NCI-H1105 (cell line): ENCODE measurements at regions not wholly inside any gene's neighbourhood (a gene's known extent, or its start where the extent isn't known, plus 50 kb on each side); places are given as distances from the start of the nearest gene placed in this dataset.

Experiments
- DNase-seq: peaks from one replicate; lab custom pipeline; 2025; lab: John Stamatoyannopoulos, UW

DNA sequence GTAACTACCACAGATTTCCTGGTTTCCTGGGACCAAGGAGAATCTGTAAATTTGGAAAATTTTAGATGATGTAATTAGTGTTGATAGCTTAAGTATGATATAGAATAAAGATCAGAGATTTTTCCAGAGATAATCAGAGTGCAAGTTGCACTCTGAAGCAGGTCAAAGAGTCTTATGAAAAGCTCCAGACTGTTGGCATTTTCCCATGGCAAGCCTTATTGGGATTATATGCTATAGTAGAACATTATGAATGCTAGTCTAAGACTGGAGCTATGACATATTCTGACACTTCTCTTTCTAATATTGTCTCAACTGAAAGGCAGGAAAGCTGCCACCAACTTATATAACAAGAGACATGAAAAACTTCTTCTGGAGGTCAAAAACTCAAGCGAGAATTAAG is 1638.3 kb upstream of the LRRTM1 start:
- DNase-seq = no peak

DNA sequence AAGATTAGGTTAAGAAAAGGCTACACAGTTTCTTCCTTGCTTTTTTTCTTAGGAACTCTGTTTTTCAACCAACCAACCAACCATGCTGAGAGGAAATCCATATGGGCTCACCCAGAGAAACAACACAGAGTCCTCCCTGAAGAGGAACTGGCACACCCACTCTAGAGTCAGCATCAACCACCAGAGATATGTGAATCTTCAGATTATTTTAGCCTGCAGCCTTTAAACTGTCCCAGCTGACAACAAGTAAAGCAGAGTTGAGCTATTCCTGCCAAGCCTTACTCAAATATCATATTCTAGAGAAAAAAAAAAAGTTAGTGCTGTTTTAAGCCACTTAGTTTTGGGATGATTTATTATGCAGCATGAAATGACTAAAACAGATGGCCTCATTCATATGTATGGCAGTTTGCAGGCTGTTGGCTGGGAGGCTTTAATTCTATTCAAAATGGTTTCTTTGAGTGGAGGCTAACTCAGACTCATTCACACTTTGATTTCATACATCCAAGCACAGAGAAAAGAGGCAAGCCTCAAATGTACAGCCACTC is 1637.7 kb upstream of the LRRTM1 start:
- DNase-seq = no peak

DNA sequence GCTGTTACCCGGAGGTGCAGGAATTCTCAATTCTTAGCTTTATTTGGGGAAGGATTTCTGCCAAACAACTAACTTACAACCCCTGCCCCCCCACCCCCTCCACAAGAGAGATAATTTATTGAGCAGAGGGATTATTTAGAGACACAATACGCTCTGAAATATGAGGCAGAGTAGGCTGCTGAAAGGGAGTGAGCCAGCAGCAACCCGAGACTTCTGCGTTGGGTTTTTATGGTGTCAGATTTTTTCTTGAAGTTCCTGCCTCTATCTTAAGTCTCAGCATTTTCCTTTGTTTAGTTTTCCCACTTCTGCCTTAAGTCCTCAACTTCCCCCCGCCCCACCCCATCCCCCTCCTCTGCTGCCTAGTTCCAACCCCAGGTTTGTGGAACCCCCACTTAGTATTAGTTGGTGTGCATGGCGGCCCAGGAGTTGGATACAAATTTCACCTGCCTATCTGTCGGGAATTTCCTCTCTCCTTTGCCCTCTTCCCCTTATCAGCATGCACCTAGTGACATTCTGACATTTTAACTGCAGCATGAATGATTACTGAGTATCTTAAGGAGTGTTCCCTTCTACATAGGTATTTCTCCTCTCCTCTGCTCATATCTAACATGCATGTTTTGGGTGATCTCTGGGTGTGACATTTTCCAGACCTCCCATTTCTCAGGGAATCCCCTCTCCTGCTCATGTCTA is 1635.9 kb upstream of the LRRTM1 start:
- DNase-seq = no peak

DNA sequence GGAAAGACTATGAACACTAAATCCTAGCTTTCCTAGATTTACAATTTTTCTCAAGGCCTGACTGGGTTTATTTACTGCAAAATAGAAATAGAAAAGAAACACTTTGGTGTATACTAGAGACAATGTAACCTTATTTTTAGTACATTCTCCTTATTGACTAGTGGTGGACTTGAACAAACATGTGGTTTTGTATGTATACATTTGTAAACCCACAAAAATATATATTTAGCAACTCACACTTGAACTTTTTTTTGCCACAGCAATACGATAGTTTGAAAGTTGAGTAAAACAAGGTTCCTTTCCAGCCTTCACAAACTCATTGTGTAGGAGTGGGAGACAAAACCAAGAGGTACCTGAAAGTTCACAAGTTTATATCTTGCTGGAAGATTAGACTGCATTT is 1633.4 kb upstream of the LRRTM1 start:
- no peak for DNase-seq

DNA sequence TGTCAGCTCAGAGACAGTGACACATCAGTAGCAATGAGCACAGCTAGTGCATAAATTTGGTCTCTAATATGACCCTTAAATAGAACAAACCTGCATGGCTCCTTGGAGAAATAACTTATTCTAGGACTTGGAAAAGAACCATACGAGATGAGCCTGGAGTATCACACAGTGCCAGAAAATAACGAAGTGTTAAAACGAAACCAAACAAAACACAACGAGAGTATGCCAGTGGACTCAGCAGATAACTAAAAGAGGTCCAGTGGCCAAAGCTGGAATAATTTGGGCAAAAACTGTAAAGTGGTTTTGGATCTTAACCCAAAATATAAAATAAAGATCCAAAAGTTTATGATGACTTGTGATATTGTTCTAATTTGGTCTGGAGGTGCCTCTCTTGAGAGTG is 1599.0 kb upstream of the LRRTM1 start:
- no peak for DNase-seq

DNA sequence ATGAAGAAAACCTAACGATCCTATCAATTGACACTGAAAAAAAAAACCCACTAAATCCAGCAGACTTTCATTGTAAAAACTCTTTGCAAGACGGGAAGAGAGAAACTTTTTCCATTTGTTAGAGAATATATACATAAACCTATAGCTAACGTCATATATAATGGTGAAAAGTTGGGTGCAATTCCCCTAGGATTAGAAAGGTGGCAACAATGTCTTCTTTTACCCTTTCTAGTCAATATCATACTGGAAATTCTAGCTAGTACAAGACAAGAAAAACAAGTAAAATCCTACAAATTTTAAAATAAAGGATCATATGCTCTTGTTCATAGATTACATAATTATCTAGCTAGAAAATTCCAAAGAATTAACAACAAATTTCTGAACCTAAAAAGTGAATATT is 1596.5 kb upstream of the LRRTM1 start:
- no peak for DNase-seq

DNA sequence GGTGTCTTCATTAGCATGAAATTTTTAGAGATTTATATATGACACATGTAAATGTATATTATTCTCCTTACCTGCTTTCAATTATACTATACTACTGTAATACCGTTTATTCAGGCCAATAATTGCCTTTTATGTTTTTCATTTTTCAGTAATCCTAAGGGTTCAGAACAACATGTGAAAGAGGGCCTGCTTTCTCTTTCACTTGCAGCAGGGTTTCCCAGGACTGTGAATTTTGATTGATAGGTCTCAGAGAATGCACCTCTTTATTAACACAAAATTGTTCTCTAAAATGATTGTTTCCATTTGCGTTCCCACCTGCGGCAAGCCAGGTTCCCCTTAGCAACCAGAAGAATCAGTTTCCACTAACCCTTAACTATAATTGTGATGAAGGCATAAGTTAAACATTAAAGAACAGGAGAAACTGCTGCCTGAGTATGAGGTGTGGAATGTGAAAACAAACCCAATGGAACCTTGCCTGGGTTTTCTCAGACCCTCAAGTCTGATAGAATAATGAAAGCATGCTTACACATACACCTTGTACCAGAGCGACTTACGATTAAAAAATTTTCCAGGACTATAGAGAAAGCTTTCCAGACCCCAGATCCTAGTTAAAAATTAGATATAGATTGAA is 1591.2 kb upstream of the LRRTM1 start:
- DNase-seq = no peak

DNA sequence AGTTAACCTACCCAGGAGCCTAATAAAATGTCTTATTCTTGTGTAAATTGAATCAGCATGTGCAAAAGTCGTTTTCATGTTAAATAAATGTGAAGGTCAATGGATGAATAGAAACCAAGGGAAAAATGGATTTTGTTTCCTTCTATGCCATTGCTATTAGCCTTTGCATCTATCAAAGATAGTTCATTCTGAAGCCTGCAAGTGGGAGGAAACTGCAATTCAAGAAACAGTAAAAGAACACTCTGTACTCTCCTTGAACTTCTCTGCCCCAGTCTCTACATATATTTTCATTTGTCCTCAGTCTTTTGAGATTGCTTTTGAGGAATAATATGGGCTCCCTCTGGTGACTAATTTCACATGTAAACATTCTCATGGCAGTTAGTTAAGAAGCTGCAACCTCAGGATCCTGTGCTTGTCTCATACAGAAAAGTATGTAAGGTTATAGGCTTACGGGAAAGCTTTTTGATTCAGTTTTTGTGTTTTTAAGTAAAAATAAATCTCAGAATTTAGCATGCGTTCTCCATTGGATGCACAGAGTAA is 1590.0 kb upstream of the LRRTM1 start:
- DNase-seq = no peak

DNA sequence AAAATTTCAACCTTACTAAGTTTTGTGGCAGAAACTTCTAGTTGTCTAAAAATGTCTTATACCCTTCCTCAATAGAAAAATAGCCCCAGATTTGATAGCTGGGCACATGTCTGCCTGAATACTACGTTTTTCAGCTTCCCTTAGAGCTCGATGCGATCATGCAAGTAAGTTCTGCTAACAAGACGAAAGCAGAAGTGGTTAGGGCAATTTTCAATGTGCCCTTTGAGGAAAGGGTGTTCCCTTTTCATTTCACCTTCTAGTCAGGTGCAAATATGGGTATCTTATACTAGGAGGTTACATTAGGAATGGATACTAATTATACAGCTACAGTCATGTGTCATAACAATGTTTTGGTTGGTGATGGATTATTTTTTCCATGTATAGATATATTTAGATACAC is 1572.1 kb upstream of the LRRTM1 start:
- DNase-seq = no peak

DNA sequence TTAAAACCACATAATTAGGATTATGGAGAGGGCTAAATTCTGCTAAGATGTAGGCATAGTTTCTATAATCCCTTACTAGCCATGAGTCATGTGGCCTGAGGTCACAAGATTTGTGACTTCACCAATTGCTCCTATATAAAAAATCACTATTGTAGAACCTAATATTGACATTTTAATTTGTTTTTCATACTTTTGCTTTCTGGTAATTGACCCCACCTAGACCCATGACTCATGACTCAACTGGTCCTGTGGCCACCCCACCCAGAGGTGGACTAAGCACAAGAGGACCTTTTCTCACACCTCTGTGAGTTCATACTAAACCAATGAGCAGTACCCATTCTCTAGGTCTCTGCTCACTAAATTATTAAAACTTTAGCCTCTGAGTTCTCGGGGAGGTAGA is 1567.5 kb upstream of the LRRTM1 start:
- no peak for DNase-seq

DNA sequence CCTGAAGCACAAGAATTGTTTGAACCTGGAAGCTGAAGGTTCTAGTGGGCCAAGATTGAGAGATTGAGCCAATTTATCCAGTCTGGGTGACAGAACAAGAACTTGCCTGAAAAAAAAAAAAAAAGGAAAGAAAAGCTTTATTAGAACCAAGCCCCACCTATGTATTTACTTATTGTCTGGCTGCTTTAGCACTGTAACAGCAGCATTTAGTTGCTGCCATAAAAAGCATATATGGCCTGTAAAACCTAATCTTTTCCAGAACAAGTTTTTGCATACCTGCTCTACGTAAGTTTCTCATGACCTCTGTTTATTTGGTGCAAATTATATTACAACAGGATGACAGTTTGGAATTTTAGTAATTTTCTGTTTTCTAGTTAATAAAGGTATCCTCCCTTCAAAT is 1565.6 kb upstream of the LRRTM1 start:
- no peak for DNase-seq

DNA sequence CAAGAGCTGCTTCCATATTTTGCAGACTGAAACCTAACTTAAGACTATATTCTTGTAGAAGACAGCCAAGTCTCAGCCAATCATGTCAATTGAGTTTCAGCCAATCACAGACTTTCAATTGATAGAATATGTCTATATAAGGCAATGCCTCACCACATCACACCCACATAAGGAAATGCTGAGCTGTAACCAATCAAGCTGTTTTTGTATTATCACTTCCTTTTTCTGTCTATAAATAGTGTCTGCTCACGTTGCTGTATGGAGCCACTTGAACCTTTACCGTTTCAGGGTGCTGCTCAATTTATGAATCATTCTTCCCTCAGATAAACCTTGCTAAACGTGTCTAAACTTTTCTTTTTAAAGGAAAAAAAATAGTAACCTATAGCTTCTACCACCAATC is 1554.4 kb upstream of the LRRTM1 start:
- DNase-seq = no peak

DNA sequence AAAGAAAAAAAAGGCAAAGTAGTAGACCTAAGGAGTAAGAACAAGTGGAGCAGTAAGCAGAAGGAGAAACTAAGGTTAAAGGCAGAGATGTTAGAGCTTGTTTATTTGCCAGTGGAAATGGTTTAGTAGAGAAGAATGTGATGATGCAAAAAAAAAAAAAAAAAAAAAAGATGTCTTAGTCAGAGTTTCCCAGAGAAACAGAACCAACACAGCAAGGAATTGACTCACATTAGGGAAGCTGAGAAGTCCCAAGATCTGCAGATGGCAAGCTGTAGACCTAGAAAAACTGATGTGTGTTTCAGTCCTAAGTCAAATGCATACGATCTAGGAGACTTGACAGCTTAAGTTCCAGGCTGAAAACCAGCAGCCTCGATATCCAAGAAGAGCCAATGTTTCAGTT is 1548.8 kb upstream of the LRRTM1 start:
- DNase-seq = no peak

DNA sequence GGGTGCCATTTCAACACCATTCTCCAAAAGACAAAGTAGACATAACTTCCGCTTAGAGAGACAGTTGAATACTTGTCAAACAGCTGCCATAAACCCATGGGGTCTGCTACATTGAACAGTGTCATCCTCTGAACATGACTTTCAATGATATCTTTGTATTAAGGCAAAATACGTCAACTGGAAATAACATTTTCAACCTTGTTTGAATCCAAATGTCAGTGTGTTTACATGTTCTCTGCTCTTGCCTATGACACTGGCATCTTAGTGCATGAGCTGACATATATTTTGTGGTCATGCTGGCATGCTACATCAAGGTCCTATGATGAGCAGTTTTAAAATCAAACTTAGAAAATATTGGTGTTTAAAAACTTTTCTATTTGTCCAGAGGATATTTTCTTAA is 1548.1 kb upstream of the LRRTM1 start:
- no peak for DNase-seq

DNA sequence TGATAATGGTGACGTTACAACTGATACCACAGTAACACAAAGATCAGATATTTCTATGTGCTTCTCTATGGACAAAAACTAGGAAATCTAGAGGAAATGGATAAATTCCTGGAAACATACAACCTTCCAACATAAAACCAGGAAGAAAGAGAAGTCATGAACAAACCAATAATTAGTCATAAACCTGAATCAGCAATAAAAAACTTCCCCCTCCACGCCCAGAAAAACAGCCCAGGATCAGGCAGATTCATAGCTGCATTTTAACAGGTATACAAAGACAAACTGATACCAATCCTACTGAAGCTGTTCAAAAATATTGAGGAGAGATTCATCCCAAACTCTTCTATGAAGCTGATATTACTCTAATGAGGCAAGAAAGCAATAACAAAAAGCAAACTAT is 1535.2 kb upstream of the LRRTM1 start:
- DNase-seq = no peak

DNA sequence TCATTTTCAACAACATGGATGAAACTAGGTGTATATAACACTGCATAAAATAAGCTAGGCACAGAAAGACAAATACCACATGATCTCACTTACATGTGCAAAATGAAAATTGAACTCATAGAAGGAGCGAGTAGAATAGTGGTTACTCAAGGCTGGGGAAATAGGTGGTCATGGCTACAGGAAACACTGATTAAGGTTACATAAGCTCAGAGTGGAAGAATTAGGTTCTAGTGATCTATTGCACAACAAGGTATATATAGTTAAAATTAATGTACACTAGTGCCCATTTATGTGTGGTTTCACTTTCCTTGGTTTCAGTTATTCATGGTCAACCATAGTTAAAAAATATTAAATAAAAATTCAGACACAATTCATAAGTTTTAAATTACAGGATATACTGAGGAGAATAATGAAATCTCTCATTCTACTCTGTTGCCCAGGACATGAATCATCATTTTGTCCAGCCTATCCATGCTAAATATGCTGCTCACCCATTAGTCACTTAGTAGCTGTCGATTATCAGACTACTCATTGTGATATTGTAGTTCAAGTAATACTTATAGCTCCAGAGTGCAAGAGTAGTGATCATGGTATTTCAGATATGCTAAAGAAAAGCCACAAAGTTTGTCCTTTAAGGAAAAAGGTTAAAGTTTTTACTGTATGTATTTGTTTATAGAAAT is 1530.9 kb upstream of the LRRTM1 start:
- DNase-seq = no peak

DNA sequence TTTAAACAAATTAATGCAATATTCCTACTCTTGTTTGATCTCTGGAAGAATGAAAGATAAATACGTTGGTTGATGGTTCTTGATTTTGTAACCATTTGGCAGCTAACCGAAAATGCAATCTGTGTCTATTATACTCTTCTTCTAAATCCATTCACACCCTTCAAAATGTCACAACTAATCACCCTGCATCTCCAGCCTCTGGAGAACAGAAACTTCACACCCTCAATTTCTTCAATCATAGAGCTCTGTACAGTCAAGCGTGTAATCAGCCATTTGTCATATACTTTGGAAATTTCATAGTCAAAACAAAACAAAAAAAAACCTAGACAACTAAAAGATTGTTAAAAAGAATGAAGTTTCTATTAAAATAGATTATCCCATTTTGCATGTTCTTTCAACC is 1482.3 kb upstream of the LRRTM1 start:
- no peak for DNase-seq

DNA sequence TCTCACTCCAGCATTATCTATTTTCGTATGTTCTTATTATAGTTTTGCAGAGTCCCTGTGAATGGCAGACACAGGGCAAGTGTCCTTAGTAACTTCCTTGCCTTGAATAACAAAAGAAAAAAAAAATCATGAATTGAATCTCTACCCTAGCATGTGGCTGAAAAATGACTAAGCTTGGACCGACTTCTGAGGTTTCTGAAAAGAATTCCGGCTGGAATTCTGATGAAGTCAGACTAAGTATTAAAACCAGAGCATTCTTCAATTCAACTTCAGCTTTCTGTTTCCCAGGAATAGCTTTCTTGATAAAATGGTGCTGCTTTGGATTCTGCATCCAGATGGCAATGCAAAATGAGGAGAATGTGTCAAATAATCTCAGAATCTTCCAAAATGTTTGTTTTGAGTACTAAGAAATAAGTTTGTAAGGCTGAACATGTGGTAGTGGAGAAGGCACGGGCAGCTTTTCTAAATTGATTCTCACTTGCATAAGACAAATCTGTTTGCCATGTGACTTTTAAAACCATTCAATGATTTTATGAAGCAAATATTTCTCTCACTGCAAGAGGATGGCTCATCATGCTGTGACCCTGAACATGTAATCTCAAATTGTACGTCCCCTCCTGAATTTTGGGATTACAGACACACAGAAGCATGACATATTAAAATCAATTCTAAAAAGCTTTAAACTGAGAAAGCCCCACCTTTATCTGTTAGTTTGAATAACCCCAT is 1462.8 kb upstream of the LRRTM1 start:
- DNase-seq = no peak

DNA sequence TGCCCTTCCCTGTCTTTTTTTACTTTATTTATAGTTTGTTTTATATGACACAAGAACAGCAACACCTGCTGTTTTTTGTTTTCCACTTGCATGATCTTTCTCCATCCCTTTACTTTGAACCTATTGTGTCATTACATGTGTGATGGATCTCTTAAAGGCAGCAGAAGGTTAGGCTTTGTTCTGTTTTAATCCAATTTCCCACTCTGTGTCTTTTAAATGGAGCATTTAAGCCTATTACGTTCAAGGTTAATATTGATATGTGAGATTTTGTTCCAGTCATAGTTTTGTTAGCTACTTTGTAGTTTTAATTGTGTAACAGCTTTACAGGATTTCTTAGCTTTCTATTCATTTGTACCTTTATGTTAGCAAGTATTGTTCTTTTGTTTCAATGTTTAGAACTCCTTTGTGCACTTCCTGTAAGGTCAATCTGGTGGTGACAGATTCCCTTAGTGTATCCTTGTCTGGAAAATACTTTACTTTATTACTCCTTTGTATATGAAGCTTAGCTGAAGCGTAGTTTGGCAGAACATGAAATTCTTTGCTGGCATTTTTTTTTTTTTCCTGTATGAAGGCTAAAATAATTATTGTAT is 1443.0 kb upstream of the LRRTM1 start:
- DNase-seq = no peak

DNA sequence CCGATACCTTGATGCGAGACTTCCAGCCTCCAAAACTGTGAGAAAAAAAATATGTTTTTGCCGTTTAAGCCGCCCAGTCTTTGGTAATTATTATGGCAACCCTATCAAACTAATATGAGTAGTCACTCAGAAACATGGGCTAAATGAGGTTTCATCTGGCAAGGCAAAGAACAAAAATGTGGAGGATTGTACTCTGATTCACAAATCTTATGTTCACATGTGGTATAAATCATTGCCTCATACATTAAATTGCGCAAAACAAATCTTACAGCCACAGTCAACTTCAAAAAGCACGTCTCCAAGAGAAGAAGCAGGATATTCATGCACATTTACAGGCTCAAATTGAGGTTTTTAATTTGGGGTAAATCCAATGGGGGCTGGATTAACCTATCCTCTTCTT is 1435.4 kb upstream of the LRRTM1 start:
- no peak for DNase-seq

DNA sequence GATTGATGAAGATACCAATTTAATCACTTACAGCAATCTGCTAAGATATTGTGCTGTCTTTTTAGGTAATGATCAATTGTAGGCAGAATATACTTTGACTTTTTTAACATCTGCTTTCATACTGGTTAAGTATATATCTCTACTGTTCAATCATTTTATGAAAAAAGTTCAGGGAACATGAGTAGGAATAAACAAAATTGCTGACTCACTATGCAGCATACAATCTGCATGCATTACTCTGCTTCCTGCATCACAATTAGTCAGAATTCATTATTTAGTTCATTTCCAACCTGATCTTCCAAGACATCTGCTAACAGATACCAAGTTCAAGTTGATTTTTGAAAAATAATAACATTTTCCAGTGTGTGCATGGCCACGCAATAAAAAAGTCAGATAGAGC is 1430.4 kb upstream of the LRRTM1 start:
- DNase-seq = no peak

DNA sequence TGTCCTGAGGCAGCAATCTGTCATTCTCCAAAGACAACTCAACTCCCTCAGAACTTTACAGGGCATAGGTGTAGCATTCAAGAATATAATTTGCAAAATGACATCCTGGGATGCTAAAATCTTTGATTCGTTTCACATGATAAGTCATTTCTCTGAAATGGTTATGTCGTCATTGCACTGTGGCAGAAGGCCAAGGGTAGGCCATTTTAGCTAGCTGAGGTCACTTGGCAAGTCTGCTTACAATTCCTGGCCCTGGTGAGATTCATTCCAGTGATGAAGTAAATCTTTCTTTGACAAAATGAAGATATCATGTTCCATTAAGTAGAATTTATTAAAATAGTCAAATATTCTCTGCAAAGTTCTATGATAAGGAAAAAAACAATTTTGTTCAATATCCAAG is 1410.3 kb upstream of the LRRTM1 start:
- DNase-seq = no peak
